ENCODE measurements at regions not wholly inside any gene's neighbourhood (a gene's known extent, or its start where the extent isn't known, plus 50 kb on each side); places are given as distances from the start of the nearest gene placed in this dataset.

- no peaks in the 10 kb centered on the region for H3K27me3 ChIP-seq
- ATAC-seq (no peak), DNase-seq (no peak)
- no peaks in the 10 kb centered on the region for H3K36me3 ChIP-seq
- no peaks in the 10 kb centered on the region for H3K9me3 ChIP-seq
- H3K4me1 ChIP-seq = no peaks in the 10 kb centered on the region
- no peak overlapping the region for H3K27ac ChIP-seq
- TF ChIP-seq CTCF (IDR thresholded peaks at IDR 0.05) (no peak), POLR2A (IDR thresholded peaks at IDR 0.05) (no peak)
- no peak overlapping the region for H3K4me3 ChIP-seq
- intact Hi-C loops (cut with DNase I) = no loop called here
- 52% methylated on average over 2 of the region's 2 CpGs for WGBS (ENCODE audit: insufficient coverage, low coverage, low lambda C conversion rate, missing lambda C conversion rate)
Measured at GRCh38 chr4:33722254-33722653, 2522.1 kb downstream of the ARAP2 start.

GRCh38 chr4:33722800-33723516, 2521.4 kb downstream of the ARAP2 start:
- no peaks in the 10 kb centered on the region for H3K4me1 ChIP-seq
- intact Hi-C loops (cut with DNase I) = no loop called here
- TF ChIP-seq CTCF (IDR thresholded peaks at IDR 0.05) (peak in 1 of 4 donors; percentile 14), POLR2A (IDR thresholded peaks at IDR 0.05) (no peak)
- WGBS (ENCODE audit: insufficient coverage, low coverage, low lambda C conversion rate, missing lambda C conversion rate) = 54% methylated on average over 7 of the region's 7 CpGs
- no peaks in the 10 kb centered on the region for H3K9me3 ChIP-seq
- DNase-seq = no peak
- H3K27me3 ChIP-seq = no peaks in the 10 kb centered on the region
- no peak for ATAC-seq
- H3K36me3 ChIP-seq = no peaks in the 10 kb centered on the region
- H3K4me3 ChIP-seq = no peak overlapping the region
- no peak overlapping the region for H3K27ac ChIP-seq

GRCh38 chr4:33724685-33725084, 2519.6 kb downstream of the ARAP2 start:
- 57% methylated on average over 3 of the region's 3 CpGs for WGBS (ENCODE audit: insufficient coverage, low coverage, low lambda C conversion rate, missing lambda C conversion rate)
- no peaks in the 10 kb centered on the region for H3K27me3 ChIP-seq
- H3K36me3 ChIP-seq = no peaks in the 10 kb centered on the region
- DNase-seq (no peak), ATAC-seq (no peak)
- H3K4me1 ChIP-seq = no peaks in the 10 kb centered on the region
- H3K27ac ChIP-seq = no peak overlapping the region
- no peak overlapping the region for H3K4me3 ChIP-seq
- H3K9me3 ChIP-seq = no peaks in the 10 kb centered on the region
- intact Hi-C loops (cut with DNase I) = no loop called here
- no peak for TF ChIP-seq CTCF (IDR thresholded peaks at IDR 0.05)
- no peak for TF ChIP-seq POLR2A (IDR thresholded peaks at IDR 0.05)

GRCh38 chr4:33725861-33726260, 2518.5 kb downstream of the ARAP2 start:
- Histone ChIP-seq H3K27ac (no peak overlapping the region), H3K27me3 (no peaks in the 10 kb centered on the region), H3K4me1 (no peaks in the 10 kb centered on the region), H3K4me3 (no peak overlapping the region), H3K36me3 (no peaks in the 10 kb centered on the region), H3K9me3 (no peaks in the 10 kb centered on the region)
- DNase-seq (no peak), ATAC-seq (no peak)
- no peak for TF ChIP-seq POLR2A (IDR thresholded peaks at IDR 0.05)
- intact Hi-C loops (cut with DNase I) = no loop called here
- WGBS (ENCODE audit: insufficient coverage, low coverage, low lambda C conversion rate, missing lambda C conversion rate) = 26% methylated on average over 2 of the region's 2 CpGs

GRCh38 chr4:33737726-33738125, 2506.6 kb downstream of the ARAP2 start:
- H3K36me3 ChIP-seq = no peaks in the 10 kb centered on the region
- no peak overlapping the region for H3K27ac ChIP-seq
- no peak overlapping the region for H3K4me3 ChIP-seq
- H3K27me3 ChIP-seq = no peaks in the 10 kb centered on the region
- WGBS (ENCODE audit: insufficient coverage, low coverage, low lambda C conversion rate, missing lambda C conversion rate) = 44% methylated on average over 2 of the region's 2 CpGs
- no peaks in the 10 kb centered on the region for H3K9me3 ChIP-seq
- H3K4me1 ChIP-seq = no peaks in the 10 kb centered on the region
- no peak for ATAC-seq
- intact Hi-C loops (cut with DNase I) = no loop called here
- DNase-seq = no peak
- TF ChIP-seq CTCF (IDR thresholded peaks at IDR 0.05) (no peak), POLR2A (IDR thresholded peaks at IDR 0.05) (no peak)

All from right lobe of liver (tissue), 6 donors.